Dedifferentiated amniotic fluid mesenchymal stem cell (primary cell): ENCODE measurements at regions not wholly inside any gene's neighbourhood (a gene's known extent, or its start where the extent isn't known, plus 50 kb on each side); places are given as distances from the start of the nearest gene placed in this dataset.

Experiments
- DNase-seq: peaks from one replicate; pipeline ENCODE4 v3.0.0-alpha.2; 2016; ENCODE audit errors: extremely low spot score

DNA sequence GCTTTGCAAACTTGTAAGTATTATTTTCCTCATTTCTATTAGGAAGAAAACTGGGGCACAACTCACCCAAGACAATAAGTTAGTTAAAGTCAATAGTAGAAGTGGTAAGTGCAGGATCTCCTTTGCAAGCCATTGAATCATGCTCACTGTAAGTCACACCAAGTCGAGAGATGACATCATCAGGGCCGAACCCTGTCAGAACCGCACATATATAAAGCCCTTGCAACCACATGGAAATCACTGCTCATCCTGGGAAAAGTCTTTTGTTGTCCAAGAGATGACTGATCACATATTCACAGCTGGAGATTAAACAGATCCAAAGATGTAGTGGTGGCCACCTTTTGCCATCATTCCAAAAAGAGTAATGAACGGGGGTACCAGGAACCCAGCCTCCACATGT lies 484.8 kb upstream of the ID2 start:
- DNase-seq, result no peak

DNA sequence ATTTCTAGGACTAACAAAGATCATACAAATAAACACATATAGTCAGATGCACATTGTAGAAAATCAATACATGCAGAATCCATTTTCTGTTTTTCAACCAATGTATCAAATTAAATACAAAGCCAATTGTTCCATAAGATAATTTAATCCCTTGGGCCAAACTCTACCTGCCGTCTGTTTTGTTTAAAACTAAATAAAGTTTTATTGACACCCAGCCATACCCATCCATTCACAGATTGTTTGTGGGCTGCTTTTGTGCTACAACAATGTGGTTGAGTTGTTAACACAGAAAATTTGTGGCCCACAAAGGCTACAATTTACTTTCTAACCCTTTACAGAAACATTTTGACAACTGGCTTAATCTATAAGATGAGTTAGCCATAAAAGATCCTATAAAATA lies 484.0 kb upstream of the ID2 start:
- no peak for DNase-seq

DNA sequence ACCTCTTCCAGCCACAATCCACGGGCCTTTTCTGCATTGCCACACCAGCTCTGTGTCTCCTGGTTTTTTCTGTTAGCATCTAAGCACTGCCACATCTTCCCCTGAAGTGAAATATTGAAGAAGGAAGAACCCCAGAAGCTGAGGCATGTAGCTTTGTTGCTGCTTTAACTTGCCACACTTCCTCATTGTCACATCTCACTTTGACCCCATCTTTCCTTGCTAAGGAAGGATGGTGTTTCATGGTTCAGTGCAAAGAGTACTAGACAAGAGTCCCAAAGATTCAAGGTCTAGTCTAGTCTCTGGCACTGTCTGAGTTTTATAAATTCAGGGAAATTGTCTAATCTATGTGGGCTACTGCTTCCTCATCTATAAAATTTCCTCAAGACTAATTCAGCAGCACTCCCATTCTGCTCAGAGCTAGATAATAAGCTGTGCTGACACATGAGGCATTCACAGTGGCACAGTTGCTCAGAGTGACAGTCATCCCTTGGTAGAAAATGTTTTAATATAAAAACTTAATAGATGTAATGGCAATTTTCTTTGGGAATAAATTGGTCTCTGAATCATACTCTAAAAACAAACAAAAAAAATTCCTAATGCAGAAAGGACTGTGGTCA lies 483.0 kb upstream of the ID2 start:
- no peak for DNase-seq

DNA sequence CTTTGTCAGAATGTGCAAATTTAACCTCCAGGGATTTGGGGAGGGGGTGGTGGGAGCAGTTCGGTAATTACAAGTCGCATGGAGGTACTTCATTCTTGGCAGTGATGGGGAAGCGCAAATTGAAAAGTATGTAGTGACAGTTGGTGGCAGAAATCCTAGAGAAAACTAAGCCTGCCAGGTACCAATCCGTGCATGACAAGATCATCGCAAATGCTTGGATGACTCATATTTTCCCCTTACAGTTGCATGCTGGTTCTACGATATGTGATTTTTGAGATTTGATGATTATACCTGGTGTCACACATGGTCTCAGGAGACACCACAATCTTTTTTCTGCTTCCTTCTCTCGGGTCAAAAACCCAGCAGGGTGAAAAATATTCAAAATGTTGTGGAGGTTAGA lies 479.7 kb upstream of the ID2 start:
- no peak for DNase-seq

DNA sequence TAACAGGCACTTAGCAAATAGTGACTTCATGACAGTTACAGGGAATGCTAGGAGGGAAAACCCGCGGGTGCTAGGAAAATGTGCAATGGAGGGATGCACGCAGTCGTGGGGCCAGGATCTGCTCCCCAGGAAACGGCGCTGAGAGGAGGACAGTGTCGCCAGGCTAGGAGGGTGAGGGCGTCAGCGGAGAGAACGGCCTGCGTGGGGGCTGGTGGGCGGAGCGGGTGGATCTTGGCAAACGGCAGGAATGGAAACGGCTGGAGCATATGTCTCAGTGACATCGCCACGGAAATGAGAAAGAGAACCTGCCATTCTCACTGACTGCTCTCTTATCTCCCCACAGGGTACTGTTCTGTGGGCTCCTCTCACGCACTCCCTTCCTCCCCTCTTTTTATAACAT lies 478.5 kb upstream of the ID2 start:
- DNase-seq, result no peak

DNA sequence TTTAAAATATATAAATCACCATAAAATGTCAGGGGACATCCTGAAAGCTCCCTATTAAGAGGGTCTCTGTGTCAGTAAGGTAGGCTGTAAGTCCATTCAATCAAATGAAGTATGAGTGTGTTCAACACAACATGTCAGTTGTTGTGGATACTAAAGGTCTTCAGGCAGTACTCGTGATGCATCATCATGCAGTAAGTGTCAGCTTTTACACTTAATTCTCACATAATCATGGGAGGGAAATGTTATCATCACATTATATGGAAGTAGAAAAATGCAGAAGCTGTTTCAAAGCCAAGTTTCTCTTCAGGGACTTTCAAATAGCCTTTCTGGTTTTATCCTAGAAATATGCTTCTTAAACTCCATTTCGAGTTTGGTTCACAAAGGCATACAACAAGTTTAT lies 477.1 kb upstream of the ID2 start:
- DNase-seq, result no peak

DNA sequence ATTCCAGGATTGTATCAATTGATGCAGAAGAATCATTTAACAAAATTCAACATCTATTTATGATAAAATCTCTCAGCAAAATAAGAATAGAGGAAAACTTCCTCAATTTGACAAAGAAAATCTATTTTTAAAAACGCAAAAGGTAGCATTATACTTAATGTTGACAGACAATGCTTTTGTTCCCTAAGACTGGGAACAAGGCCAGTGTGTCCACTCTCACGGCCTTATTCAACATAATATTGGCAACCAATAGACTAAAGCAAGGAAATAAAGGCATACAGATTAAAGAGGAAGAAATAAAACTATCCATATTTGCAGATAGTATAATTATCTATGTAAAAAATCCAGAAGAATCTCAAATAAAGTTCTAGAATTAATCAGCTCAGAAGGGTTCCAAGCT lies 472.4 kb upstream of the ID2 start:
- DNase-seq, result no peak

DNA sequence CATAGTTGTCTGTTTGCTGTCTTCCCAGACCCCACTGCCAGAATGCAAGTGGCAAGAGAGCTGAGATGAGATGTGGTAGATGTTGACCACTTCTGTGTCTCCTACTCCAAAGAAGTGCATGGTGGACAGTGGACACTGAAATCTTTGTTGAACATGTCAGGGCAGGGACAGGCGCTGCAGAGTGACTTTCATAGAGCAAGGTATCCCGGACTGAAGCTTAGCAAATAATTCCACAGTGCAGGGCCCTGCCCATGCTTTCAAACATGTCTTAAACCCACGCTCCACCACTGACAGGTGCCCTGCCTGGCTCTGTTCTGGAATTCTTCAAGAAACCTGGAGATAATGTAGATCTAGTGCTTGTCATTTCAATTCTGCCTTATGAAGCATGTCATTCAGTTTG lies 470.5 kb upstream of the ID2 start:
- DNase-seq, result no peak

DNA sequence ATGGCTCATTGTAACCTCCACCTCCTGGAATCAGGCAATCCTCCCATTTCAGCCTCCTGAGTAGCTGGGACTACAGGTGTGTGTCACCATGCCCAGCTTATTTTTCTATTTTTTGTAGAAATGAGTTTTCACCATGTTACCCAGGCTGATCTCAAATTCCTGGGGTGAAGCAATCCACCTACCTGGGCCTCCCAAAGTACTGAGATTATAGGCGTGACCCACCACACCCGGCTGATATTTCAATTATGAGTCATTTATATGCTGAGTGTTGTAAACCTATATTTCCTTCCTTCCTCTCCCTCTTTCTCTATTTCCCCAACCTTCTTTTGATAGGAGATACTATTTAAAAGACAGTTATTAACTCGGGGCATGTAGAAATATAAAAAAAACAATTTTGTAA lies 469.6 kb upstream of the ID2 start:
- DNase-seq, result no peak

DNA sequence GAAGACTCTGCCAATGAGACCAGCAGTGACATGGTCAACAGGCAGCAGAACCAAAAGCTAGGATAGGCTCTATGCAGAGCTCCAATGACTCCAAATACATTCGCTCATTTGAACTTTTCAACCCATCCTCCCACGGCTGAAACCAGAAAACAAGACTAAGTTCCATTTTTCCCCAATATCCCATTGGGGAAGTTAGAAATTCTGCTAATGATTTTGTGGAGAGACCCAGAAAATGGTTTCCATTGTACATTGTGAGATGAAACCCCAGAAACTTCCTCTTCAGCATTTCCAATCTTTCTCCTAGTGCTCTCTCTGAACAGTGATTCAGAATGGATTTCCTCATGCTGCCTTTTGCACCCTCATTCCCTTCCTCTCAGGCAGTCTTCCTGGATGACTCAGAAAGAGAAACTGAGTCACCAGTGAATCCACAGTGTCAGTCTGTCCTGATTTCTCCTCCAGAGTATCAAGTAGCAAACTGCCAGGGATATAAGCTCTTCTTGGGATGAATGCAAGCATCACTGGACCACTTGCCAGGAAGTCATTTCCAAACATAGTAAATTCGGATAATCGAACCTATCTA lies 467.7 kb upstream of the ID2 start:
- DNase-seq, result no peak

DNA sequence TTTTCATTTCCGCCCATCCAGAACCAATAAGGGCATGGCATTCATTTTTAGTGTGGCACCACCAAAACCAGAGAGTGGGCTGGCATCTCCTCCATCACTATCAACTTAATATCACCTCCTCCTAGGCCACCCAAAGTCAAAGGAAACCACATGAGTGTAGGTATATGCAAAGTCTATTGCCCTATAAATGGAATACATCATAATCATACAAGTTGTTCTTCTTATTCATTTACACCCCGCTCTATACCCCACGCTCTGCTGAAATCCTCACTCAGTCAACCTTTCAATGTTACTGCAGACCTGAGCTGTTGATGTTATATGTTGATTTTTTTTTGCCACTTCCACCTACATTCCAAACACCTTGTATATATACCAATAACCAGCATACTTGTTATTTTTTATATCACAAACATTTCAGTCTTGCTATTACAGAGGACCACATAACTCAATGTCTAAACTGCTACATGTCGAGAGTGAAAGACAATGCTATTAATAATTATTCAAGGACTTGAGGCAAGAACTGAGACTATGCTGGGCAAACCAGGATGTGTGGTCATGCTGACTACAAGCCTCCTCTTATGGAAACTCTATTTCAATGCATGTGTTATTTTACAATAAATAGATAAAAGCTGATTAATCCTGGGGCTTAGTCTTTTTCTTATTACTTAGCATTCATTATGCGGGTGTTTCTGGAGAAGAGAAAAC lies 466.5 kb upstream of the ID2 start:
- DNase-seq, result no peak

DNA sequence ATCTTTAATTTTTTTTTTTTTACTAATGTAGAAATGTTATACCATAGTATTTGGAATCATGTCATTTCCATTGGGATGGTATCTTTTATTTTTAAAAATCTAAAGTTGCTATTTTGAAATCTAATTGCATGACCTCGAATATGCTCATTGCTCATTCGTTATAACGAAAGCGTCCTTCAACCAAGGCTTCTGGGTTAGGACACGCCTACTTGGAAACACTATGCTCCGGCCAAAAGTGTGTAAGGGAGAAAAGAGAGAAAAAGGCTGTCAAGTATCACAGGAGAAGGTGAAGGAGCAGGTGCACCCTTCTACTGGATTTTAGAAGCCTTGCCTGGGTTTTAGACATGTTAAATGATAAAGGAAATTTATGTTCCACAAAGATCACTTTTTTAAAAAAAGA lies 465.9 kb upstream of the ID2 start:
- no peak for DNase-seq

DNA sequence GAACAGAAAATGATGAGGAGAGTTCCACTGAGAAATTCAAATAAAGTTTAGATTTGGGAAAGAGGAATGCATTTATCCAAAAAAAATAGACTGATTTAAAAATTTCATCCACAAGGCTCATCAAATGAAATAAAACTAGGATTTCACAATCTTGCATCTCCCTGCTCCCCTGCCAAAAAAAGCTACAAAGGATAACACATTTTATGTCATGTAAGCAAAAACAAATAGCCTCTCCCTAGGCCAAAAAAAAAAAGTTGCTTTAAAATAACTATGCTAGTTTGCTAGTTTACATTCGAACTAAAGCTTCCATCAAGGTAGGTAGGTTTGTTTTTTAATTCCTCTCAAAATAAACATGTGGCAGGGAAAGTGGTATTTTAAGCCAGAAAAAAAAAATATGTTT lies 465.5 kb upstream of the ID2 start:
- peak; percentile 54 for DNase-seq

DNA sequence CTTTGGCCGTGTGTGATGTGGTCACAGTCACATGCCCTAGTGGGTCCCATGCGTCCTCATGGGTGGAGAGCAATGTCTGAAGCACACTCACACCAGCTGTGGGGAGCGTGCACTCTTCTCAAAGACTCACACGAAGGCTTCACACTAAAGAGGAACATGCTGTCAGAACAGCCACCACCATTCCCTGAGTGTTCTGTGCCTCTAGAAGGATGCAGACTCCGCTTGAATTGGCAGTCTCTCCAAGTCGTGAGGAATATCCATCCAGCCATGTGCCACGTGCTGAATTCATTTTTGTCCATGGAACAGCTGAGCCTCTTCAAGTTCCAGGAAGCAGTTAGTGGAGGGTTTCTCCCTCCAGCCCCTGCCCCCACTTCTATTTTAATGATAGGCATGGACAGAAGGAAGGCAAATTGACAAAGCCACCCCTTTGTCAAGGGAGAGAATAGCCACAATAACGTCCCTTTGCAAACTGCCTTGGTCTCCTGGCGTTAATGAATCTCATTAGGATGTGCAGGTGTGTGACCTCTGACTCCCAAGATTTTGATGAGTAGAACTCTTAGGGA lies 464.3 kb upstream of the ID2 start:
- DNase-seq, result no peak

DNA sequence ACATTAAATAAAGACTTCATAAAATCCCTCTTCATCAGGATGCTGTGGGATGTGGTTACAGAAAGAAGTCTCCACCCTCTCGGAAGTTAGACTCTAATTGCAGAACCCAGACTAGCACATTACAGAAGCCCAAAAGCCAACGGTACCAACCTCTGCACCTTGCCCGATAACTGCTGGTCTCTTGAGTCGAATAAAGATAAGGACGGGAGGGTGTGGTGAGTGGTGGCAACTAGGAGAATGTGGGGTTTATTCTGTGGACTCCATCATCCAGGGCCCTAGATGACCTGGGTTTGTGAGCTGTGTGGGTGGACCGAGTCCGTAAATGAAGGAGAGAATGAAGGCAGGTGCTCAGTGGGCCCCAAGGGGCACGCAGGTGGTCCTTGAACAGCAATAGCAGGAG lies 462.8 kb upstream of the ID2 start:
- DNase-seq, result no peak

DNA sequence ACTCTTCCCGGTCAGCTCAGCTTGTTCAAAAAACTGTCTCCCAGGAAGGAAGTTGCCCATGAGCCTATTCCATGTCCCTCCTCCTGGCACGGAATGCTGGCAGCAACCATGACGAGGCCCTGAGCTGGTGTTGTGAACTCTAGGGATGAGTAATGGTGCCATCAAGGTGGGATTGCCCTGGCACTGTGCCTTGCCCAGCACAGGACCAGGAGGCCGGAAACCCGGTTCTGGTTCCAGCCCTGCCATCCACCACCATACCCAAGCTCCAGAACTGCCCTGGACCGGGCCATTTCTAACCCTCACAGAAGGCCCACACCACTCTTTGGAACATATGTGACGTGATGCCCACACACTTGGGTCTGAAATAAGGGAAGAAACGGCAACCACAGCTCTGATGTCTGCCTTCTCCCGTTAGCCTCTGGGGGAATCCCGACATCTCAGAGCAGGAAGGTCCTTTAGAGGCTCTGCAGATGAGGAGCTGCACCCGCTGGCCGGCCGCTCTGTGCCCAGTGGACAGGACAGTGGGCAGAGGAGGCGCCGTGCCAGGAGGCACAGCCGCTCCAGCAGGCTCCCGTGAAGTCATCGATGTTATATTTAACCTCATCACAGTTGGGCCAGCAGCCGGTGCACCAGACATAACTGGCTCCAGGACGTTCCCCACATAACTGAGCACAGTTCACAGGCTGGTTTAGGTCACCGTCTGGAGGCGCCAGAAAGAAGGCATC lies 462.1 kb upstream of the ID2 start:
- DNase-seq, result no peak

DNA sequence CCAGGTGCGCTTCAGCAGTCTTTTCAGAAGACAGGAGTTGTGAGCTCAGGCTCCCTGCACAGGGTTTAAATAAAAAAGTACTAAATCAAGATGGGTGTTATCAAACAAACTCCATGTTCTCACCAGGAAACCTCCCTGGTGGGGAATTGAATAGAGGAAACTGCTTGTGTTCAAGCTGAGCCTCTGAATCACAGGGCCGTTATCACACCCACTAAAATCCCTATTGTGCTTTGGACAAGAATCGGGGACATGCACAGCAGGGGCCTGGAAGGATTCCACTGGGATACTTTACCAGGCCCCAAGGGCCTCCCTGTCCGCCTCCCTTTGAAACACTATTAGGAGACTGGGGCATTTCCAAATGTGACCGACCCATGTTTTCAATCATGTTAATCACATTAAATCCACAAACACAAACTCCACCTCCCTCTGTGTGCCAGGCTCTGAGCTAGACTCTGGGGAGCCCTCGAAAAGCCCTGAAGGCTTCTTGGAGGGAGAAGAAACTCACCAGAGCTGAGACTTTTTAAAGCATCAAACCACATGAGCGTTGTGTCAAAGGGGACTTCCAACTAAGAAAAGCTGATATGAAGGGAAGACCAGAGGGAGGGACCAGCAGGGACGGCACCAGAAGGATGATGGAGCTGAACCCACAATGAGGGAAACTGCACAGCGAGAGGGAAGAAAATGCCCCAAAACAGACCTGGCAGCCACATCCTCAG lies 458.7 kb upstream of the ID2 start:
- DNase-seq, result no peak

DNA sequence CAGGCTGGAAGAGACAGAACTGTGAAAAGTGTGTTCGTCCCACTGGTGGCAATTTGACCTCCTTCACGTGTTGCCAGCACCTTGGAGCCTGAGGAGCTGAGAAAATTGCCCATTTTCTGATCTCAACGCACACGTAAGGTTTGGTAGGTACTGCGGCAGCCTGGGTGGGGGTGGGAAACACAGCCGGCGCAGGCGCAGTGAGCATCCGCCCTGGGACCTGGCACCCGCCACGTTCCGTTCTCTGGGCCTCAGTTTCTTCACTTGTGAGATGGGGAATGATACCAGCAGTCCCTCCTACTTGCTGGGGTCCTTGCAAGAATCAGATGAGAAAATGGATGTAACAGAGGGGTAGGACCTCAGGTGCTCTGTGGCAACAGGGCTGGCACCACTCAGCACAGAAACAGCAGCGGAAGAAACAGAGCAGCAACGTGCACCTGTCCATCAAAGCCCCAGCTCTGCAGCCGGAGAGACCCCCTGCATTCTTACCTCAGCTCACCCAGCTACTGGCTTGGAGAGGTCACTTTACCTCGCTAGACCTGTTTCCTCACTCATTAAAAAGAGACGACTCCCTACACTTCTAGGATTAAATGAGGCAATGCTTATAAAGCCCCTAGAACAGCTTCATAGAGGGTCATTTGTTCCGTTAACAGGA lies 458.0 kb upstream of the ID2 start:
- DNase-seq, result no peak

DNA sequence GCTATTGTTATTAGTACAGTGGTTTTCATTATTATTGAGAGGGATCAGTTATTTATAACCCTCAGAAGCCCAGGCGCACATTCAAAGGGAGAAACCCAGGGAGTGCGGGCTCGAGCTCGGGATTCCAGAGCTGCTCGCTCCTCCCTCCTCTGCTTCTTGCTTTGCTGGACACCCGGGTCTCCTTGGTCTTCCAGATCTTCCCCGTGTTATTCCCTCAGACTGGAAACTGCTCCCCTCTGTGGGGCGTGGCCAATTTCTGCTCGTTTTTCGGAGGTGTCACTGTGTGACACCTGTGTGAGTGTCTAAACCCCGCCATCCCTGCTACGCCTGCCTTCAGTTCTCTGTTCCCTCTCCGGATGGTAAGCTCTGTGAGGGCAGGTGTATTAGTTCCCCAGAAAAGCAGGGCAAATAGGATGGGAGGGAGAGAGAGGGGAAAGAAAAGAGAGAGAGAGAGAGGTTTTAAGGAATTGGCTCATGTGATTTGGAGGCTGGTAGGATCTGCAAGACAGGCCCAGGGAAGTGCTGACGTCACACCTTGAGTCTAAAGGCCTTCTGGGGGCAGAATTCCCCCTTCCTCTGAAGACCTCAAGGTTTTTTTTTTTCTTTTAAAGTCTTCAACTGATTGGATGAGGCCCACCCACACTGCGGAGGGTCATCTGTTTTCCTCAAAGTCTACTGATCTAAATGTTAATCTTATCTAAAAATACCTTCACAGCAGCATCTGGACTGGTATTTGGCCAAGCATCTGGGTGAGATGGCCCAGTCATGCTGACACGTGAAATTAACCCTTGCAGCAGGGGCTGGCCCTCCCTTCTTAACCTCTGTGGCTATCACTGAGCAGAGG lies 457.3 kb upstream of the ID2 start:
- no peak for DNase-seq

DNA sequence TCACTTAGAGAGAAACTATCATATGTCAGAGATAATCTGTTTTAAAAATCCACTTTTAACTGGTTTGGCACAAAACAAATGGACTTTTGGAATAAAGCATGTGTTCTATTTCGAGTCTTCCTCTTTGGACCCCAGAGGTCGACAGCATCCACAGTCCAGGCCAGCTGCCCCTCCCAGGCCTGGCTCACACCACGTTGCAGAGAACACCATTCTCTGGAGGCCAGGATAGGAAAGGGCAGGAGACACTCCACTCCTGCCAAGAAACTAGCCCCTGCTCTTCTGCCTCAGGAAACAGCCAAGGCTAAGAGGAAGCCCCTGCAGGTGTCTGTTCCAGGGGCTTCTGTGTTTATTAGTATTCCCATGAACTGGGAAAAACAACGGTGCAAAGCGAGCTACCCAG lies 456.6 kb upstream of the ID2 start:
- no peak for DNase-seq

DNA sequence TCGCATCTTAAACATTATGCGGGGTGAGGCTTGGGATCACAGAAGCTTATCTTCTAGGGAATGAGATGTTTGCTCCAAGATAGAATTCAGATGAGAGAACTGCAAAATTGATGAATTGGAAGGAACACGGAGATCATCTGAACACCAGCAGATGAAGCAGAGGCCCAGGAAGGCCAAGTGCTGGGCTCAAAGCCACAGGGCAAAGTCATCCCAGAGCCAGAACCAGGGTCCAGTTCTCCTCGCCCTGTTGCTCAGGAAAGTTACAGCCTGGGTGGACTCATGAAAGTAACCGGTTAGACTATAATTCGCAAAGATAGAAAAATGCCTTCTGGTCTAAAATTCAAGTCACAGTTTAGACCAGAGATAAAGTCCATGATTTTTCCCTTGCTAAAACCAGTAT lies 456.1 kb upstream of the ID2 start:
- DNase-seq, result no peak
